ENCODE measurements at regions not wholly inside any gene's neighbourhood (a gene's known extent, or its start where the extent isn't known, plus 50 kb on each side); places are given as distances from the start of the nearest gene placed in this dataset.
A peak's percentile ranks its signal among the peaks of the same experiment; 100 is the strongest.

GRCh38 chr5:67808340-67808739 lies 407.2 kb upstream of the PIK3R1 start:
- Histone ChIP-seq H4K8ac (ENCODE audit: low read depth, low read length) (no peak overlapping the region), H2AFZ (ENCODE audit: insufficient read depth, low read length, poor library complexity) (no peak overlapping the region), H3K4me3 (ENCODE audit: low read depth, low read length) (no peak overlapping the region), H3K9ac (ENCODE audit: low read length) (no peak overlapping the region), H3K18ac (ENCODE audit: low read length) (no peak overlapping the region), H3K4me1 (ENCODE audit: control insufficient read depth in 1 of 2, insufficient read depth in 2 of 2, low read length in 2 of 2) (peaks cover 0 to 3% of the 10 kb centered on the region in 2 experiments), H2BK12ac (ENCODE audit: low read length) (no peak overlapping the region), H3K79me2 (ENCODE audit: control insufficient read depth, insufficient read depth, low read length, poor library complexity) (no peaks in the 10 kb centered on the region), H3K79me1 (ENCODE audit: low read length) (no peaks in the 10 kb centered on the region), H3K23ac (ENCODE audit: low read length) (no peak overlapping the region), H4K91ac (ENCODE audit: low read depth, low read length) (no peak overlapping the region), H3K14ac (ENCODE audit: low read length) (no peak overlapping the region), H2BK5ac (ENCODE audit: low read depth, low read length, poor library complexity) (no peak overlapping the region), H2BK120ac (ENCODE audit: insufficient read depth, low read length, poor library complexity) (no peak overlapping the region), H3K27ac (ENCODE audit: low read depth, low read length) (no peak overlapping the region), H3K4ac (ENCODE audit: low read depth, low read length) (no peak overlapping the region), H3K36me3 (ENCODE audit: control insufficient read depth in 1 of 2, insufficient read depth in 2 of 2, low read length in 2 of 2) (no peaks in the 10 kb centered on the region), H2AK5ac (ENCODE audit: low read length) (no peak overlapping the region), H3K9me3 (ENCODE audit: insufficient read depth, low read depth, low read length) (no peaks in the 10 kb centered on the region), H3K4me2 (ENCODE audit: low read length) (no peak overlapping the region), H4K12ac (ENCODE audit: low read depth, low read length) (no peak overlapping the region), H3K27me3 (ENCODE audit: insufficient read depth, low read length) (no peaks in the 10 kb centered on the region)
- WGBS (ENCODE audit: extremely low coverage, insufficient coverage, insufficient read length), result no CpG with 5 or more reads among the region's 2 CpGs
- DNase-seq, result no peak

- H3K23ac ChIP-seq (ENCODE audit: low read length), result no peak overlapping the region
- no peak overlapping the region for H3K4me3 ChIP-seq (ENCODE audit: low read depth, low read length)
- H3K4ac ChIP-seq (ENCODE audit: low read depth, low read length), result no peak overlapping the region
- H2AFZ ChIP-seq (ENCODE audit: insufficient read depth, low read length, poor library complexity), result no peak overlapping the region
- no peak overlapping the region for H4K12ac ChIP-seq (ENCODE audit: low read depth, low read length)
- H2BK5ac ChIP-seq (ENCODE audit: low read depth, low read length, poor library complexity), result no peak overlapping the region
- H3K79me1 ChIP-seq (ENCODE audit: low read length), result no peaks in the 10 kb centered on the region
- peaks cover 0 to 3% of the 10 kb centered on the region in 2 experiments for H3K4me1 ChIP-seq (ENCODE audit: control insufficient read depth in 1 of 2, insufficient read depth in 2 of 2, low read length in 2 of 2)
- no peak overlapping the region for H3K27ac ChIP-seq (ENCODE audit: low read depth, low read length)
- H3K14ac ChIP-seq (ENCODE audit: low read length), result no peak overlapping the region
- no peaks in the 10 kb centered on the region for H3K9me3 ChIP-seq (ENCODE audit: insufficient read depth, low read depth, low read length)
- no peak overlapping the region for H4K8ac ChIP-seq (ENCODE audit: low read depth, low read length)
- no peaks in the 10 kb centered on the region for H3K79me2 ChIP-seq (ENCODE audit: control insufficient read depth, insufficient read depth, low read length, poor library complexity)
- H2AK5ac ChIP-seq (ENCODE audit: low read length), result no peak overlapping the region
- no peak overlapping the region for H3K4me2 ChIP-seq (ENCODE audit: low read length)
- no peaks in the 10 kb centered on the region for H3K36me3 ChIP-seq (ENCODE audit: control insufficient read depth in 1 of 2, insufficient read depth in 2 of 2, low read length in 2 of 2)
- no peak overlapping the region for H3K18ac ChIP-seq (ENCODE audit: low read length)
- DNase-seq, result no peak
- H3K27me3 ChIP-seq (ENCODE audit: insufficient read depth, low read length), result no peaks in the 10 kb centered on the region
- no peak overlapping the region for H4K91ac ChIP-seq (ENCODE audit: low read depth, low read length)
- no peak overlapping the region for H2BK12ac ChIP-seq (ENCODE audit: low read length)
- H3K9ac ChIP-seq (ENCODE audit: low read length), result no peak overlapping the region
- WGBS (ENCODE audit: extremely low coverage, insufficient coverage, insufficient read length), result no CpG with 5 or more reads among the region's 1 CpG
- H2BK120ac ChIP-seq (ENCODE audit: insufficient read depth, low read length, poor library complexity), result no peak overlapping the region
Observed at GRCh38 chr5:67807439-67807888, 408.1 kb upstream of the PIK3R1 start.

GRCh38 chr5:67806654-67807438 lies 408.7 kb upstream of the PIK3R1 start:
- Histone ChIP-seq H3K18ac (ENCODE audit: low read length) (no peak overlapping the region), H2BK12ac (ENCODE audit: low read length) (no peak overlapping the region), H3K9me3 (ENCODE audit: insufficient read depth, low read depth, low read length) (no peaks in the 10 kb centered on the region), H3K4me2 (ENCODE audit: low read length) (no peak overlapping the region), H3K79me2 (ENCODE audit: control insufficient read depth, insufficient read depth, low read length, poor library complexity) (no peaks in the 10 kb centered on the region), H3K23ac (ENCODE audit: low read length) (no peak overlapping the region), H3K4me1 (ENCODE audit: control insufficient read depth in 1 of 2, insufficient read depth in 2 of 2, low read length in 2 of 2) (peaks cover 0 to 3% of the 10 kb centered on the region in 2 experiments), H2BK120ac (ENCODE audit: insufficient read depth, low read length, poor library complexity) (no peak overlapping the region), H4K12ac (ENCODE audit: low read depth, low read length) (no peak overlapping the region), H2AK5ac (ENCODE audit: low read length) (no peak overlapping the region), H3K9ac (ENCODE audit: low read length) (no peak overlapping the region), H4K8ac (ENCODE audit: low read depth, low read length) (no peak overlapping the region), H3K4me3 (ENCODE audit: low read depth, low read length) (no peak overlapping the region), H3K14ac (ENCODE audit: low read length) (no peak overlapping the region), H2AFZ (ENCODE audit: insufficient read depth, low read length, poor library complexity) (no peak overlapping the region), H3K27ac (ENCODE audit: low read depth, low read length) (no peak overlapping the region), H2BK5ac (ENCODE audit: low read depth, low read length, poor library complexity) (no peak overlapping the region), H4K91ac (ENCODE audit: low read depth, low read length) (no peak overlapping the region), H3K79me1 (ENCODE audit: low read length) (no peaks in the 10 kb centered on the region), H3K36me3 (ENCODE audit: control insufficient read depth in 1 of 2, insufficient read depth in 2 of 2, low read length in 2 of 2) (no peaks in the 10 kb centered on the region), H3K27me3 (ENCODE audit: insufficient read depth, low read length) (no peaks in the 10 kb centered on the region), H3K4ac (ENCODE audit: low read depth, low read length) (no peak overlapping the region)
- DNase-seq, result no peak
- no CpG with 5 or more reads among the region's 5 CpGs for WGBS (ENCODE audit: extremely low coverage, insufficient coverage, insufficient read length)

- Histone ChIP-seq H3K18ac (ENCODE audit: low read length) (no peak overlapping the region), H3K36me3 (ENCODE audit: control insufficient read depth in 1 of 2, insufficient read depth in 2 of 2, low read length in 2 of 2) (no peaks in the 10 kb centered on the region), H3K4me3 (ENCODE audit: low read depth, low read length) (no peak overlapping the region)
Observed at GRCh38 chr5:67805666-67806348, 409.7 kb upstream of the PIK3R1 start.

More at GRCh38 chr5:67805666-67806348, 409.7 kb upstream of the PIK3R1 start:
- Histone ChIP-seq H2BK120ac (ENCODE audit: insufficient read depth, low read length, poor library complexity) (no peak overlapping the region), H3K4me1 (ENCODE audit: control insufficient read depth in 1 of 2, insufficient read depth in 2 of 2, low read length in 2 of 2) (peaks cover 0 to 3% of the 10 kb centered on the region in 2 experiments), H3K4me2 (ENCODE audit: low read length) (no peak overlapping the region), H2AK5ac (ENCODE audit: low read length) (no peak overlapping the region), H2AFZ (ENCODE audit: insufficient read depth, low read length, poor library complexity) (no peak overlapping the region), H3K79me1 (ENCODE audit: low read length) (no peaks in the 10 kb centered on the region), H2BK5ac (ENCODE audit: low read depth, low read length, poor library complexity) (no peak overlapping the region), H3K27ac (ENCODE audit: low read depth, low read length) (no peak overlapping the region), H4K8ac (ENCODE audit: low read depth, low read length) (no peak overlapping the region), H3K9ac (ENCODE audit: low read length) (peak overlapping the region; percentile 49), H4K91ac (ENCODE audit: low read depth, low read length) (no peak overlapping the region), H4K12ac (ENCODE audit: low read depth, low read length) (no peak overlapping the region), H3K4ac (ENCODE audit: low read depth, low read length) (no peak overlapping the region), H3K79me2 (ENCODE audit: control insufficient read depth, insufficient read depth, low read length, poor library complexity) (no peaks in the 10 kb centered on the region), H3K9me3 (ENCODE audit: insufficient read depth, low read depth, low read length) (no peaks in the 10 kb centered on the region), H3K14ac (ENCODE audit: low read length) (no peak overlapping the region), H3K27me3 (ENCODE audit: insufficient read depth, low read length) (no peaks in the 10 kb centered on the region), H3K23ac (ENCODE audit: low read length) (no peak overlapping the region), H2BK12ac (ENCODE audit: low read length) (no peak overlapping the region)
- WGBS (ENCODE audit: extremely low coverage, insufficient coverage, insufficient read length), result no CpG with 5 or more reads among the region's 4 CpGs
- DNase-seq, result peak in 1 of 2 donors; percentile 15
